ENCODE measurements at regions not wholly inside any gene's neighbourhood (a gene's known extent, or its start where the extent isn't known, plus 50 kb on each side); places are given as distances from the start of the nearest gene placed in this dataset.
"Not testable (repeated sequence)": the region's sequence is repeated elsewhere in the genome, so short reads cannot be mapped to it uniquely, and the experiment has no call there.

- DNase-seq (ENCODE audit: low read depth in 3 of 3), result no peak
These were observed 1141.3 kb upstream of the PCDH20 start for GRCh38 chr13:62556978-62557377.

- no peak for DNase-seq (ENCODE audit: low read depth in 3 of 3)
These were observed 1135.9 kb upstream of the PCDH20 start for GRCh38 chr13:62551588-62551987.

- no peak for DNase-seq (ENCODE audit: low read depth in 3 of 3)
These were observed 1129.3 kb upstream of the PCDH20 start for GRCh38 chr13:62544928-62545327.

DNA sequence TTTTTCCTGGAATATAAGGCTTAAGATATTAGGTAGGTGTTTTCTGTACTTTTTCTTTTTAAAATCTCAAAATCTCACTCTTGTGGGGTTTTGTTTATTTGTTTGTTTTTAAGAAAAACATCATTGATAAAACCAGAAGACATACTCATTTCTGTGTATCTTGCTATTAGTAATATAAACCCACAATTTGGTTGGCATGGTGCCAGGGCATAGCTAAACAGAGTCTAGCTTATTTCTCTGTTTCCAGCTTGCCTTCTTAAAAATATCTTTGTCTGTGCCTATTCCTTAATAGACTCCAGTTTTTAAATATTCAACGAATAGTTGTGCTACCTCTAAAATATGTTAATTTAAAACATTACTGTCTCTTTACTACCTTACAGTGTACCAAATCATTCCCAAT lies 1121.9 kb upstream of the PCDH20 start:
- no peak for DNase-seq (ENCODE audit: low read depth in 3 of 3)

DNA sequence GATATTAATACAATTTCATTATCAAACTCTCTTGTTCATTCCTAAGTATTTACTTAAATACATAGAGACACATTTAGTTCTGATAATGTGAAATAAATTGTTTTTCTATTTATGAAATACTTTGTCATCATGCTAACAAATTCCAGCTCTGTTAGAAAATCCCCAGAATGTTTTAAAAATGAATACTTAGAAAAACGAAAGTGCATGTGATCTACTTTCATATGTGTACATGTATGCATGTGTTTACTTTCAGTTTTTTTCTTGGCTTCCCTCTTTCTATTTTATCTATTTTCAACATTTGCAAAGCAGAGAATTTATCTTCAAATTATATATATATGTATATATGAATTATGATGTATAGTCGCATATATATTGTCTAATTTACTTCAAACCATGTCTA lies 1110.0 kb upstream of the PCDH20 start:
- no peak for DNase-seq (ENCODE audit: low read depth in 3 of 3)

GRCh38 chr13:62524498-62524897 lies 1108.8 kb upstream of the PCDH20 start:
- DNase-seq (ENCODE audit: low read depth in 3 of 3), result no peak

DNA sequence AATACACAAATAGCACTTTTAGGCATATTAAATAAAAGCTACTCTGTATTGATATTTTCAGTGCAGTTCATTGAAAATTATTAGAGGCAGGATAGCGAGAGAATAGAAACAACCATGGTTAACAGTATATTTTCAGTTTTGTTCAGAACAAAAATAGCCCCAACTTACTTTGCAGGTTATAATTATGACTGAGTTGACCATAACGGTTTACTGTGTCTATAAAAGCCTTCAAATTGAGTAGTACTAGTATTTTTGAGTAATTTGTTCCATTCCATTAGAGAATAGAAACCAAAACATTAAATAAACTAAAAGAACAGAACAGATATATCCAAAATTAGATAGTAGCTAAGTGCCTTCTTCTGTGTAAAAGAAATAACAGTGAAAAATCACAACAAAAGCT lies 1108.4 kb upstream of the PCDH20 start:
- no peak for DNase-seq (ENCODE audit: low read depth in 3 of 3)

GRCh38 chr13:62512194-62513141 lies 1096.8 kb upstream of the PCDH20 start:
- peak in 2 of 3 donors; percentile 0 to 6 for DNase-seq (ENCODE audit: low read depth in 3 of 3)

- no peak for DNase-seq (ENCODE audit: low read depth in 3 of 3)
These were observed 1095.4 kb upstream of the PCDH20 start for GRCh38 chr13:62510906-62511655.

DNA sequence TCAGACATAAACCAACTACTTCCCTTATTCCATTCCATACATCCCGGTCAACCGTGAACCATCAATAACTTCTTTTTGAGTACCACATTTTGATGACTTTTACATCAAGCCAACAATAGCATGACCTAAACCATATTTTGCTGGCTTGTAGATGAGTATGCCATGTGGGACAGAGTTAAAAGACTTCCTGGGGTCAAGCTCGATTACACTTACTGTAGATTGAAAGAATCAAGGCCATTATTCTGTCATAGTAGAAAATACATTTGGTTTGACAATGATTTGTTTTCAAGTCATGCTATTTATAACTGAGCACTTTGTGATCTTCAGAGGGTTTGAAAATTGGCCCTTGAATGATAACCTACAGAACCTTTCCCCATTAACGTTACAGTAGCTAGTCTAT lies 1086.9 kb upstream of the PCDH20 start:
- no peak for DNase-seq (ENCODE audit: low read depth in 3 of 3)

DNA sequence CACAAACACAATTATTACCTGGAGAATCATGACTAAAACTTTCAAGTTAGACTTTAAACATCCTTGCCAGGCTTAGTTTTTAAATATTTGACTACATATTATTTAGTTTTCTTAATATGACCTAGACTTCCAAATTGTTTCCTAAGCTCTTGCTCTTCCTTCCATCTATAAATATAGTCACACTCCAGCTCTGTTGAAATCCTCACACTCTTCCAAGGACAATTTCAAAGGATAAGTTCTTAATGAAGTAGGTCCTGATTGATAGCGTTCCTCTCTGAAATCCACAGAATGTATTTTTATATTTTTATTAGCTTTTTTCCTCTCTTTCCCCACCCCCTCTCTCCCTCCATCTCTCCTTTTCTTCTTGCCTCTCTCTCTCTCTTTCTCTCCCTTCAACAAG lies 1074.1 kb upstream of the PCDH20 start:
- DNase-seq (ENCODE audit: low read depth in 3 of 3), result no peak

DNA sequence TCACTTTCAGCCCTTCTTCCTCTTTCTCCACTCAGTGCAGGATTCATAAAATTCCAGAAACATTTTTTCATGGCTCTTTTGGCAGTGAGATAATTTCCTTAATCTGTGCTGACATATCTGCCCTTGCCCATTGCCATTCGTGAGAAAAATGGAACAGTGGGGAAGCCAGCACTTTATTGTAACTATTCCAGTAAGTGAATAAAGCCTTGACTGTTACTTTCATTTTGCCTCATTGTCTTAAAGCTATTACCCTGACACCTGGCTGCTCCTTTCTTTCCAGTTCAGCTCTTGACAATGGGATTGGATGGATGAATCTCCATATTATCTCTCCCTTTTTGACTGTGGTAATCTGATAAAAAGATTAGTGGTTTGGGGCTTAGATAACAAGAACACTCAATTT lies 1068.1 kb upstream of the PCDH20 start:
- DNase-seq (ENCODE audit: low read depth in 3 of 3), result no peak

- no peak for DNase-seq (ENCODE audit: low read depth in 3 of 3)
These were observed 1066.7 kb upstream of the PCDH20 start for GRCh38 chr13:62482351-62482750.

- no peak for DNase-seq (ENCODE audit: low read depth in 3 of 3)
These were observed 1058.2 kb upstream of the PCDH20 start for GRCh38 chr13:62473944-62474237.

DNA sequence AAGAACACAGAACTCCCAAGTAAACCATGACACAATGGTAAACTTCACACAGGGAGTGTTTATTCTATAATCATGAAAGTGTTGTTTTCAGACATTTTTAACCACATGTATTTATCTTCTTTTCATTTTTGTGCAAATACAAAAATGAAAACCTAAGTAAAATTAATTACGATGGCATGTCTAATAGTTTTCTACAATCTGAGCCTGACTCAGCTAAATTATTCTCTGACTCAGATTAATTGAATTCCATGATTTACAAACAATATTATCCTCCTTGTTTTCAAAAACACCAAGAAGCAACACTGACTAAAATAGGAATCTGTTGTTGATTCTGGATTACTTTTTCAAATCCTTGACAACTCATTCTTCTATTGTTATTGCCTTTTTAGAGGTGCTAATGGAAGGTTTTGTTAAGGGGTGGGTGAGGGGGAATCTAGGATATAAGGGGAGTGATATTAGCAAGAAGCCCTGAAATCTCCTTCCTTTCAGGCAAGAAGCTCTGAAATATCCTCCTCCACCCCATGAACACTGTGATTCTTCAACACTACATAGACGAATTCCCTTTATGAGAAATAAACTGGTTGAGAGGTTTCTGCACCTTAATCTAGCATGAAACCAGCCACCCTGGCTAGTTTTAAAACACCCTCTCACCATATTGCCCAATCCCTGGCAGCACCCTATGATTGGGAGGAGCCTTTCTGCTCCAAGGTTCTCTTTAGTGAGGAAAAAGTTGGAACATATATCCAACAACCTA lies 1057.7 kb upstream of the PCDH20 start:
- no peak for DNase-seq (ENCODE audit: low read depth in 3 of 3)

- DNase-seq (ENCODE audit: low read depth in 3 of 3), result no peak
These were observed 1038.1 kb upstream of the PCDH20 start for GRCh38 chr13:62453761-62454160.

DNA sequence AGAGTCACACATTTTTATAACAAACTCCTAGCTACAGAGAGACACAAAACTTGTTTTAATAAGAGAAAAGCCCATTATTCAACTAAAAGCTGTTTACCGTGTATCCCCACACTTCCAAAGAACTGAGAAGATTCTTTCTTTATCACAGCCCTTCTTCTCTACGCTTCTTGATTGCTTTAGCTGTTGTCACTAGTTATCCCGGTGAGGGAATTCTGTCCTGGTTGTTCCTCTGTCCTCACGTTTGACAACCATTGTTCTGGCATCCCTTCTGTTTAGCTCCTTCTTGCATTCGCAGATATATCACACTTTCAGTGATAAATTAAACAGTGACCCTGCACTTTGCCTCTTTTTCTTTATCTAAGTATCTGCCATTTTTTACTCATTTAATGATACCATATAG lies 1035.1 kb upstream of the PCDH20 start:
- DNase-seq (ENCODE audit: low read depth in 3 of 3), result no peak

- DNase-seq (ENCODE audit: low read depth in 3 of 3), result not testable (repeated sequence)
These were observed 1032.2 kb upstream of the PCDH20 start for GRCh38 chr13:62447771-62448382.

- DNase-seq (ENCODE audit: low read depth in 3 of 3), result no peak
These were observed 1029.2 kb upstream of the PCDH20 start for GRCh38 chr13:62444805-62445204.

- no peak for DNase-seq (ENCODE audit: low read depth in 3 of 3)
These were observed 1018.4 kb upstream of the PCDH20 start for GRCh38 chr13:62434081-62434480.

DNA sequence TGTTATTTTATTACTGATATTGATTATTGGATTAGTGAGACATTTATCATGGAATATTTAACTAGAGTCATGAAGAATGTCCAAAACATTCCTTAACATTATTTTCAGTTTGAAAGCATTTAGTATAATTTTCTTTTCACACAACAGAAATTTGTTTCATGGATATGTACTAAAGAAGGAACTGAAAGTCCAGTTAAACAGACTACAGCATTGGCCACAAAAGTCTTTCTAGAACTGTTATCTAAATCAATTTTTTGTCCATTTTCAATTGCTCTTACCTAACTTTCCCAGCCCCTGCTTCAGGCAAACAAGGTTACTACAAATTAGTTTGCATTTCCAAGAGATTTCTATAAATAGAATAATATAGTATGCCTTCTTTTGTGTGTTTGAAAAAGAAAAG lies 1018.0 kb upstream of the PCDH20 start:
- DNase-seq (ENCODE audit: low read depth in 3 of 3), result no peak

GRCh38 chr13:62432906-62433305 lies 1017.3 kb upstream of the PCDH20 start:
- no peak for DNase-seq (ENCODE audit: low read depth in 3 of 3)
